Skin epidermis (tissue), 12 donors: ENCODE measurements at regions not wholly inside any gene's neighbourhood (a gene's known extent, or its start where the extent isn't known, plus 50 kb on each side); places are given as distances from the start of the nearest gene placed in this dataset.
"Not testable (repeated sequence)": the region's sequence is repeated elsewhere in the genome, so short reads cannot be mapped to it uniquely, and the experiment has no call there.

Experiments
- H3K27ac ChIP-seq, 21 experiments: fragments of 200-600 bp; sonication (generic) in 11 of 21; one replicate each; pipeline ENCODE4 v1.5.0; 2020; ENCODE audit warnings: mild to moderate bottlenecking in 3 of 21, inconsistent platforms in 2 of 21, moderate library complexity in 2 of 21
- H3K4me3 ChIP-seq, 7 experiments: fragments of 200-600 bp; sonication (generic) in 2 of 7; one replicate each; pipeline ENCODE4 v1.5.0; 2020; ENCODE audit warnings: inconsistent platforms in 2 of 7, mild to moderate bottlenecking in 2 of 7, moderate library complexity in 1 of 7

GRCh38 chr7:20514364-20514763, 101.1 kb upstream of the ABCB5 start:
- no peak overlapping the region for H3K4me3 ChIP-seq
- H3K27ac ChIP-seq, result no peak overlapping the region

GRCh38 chr7:20519645-20520044, 95.8 kb upstream of the ABCB5 start:
- Histone ChIP-seq H3K4me3 (no peak overlapping the region), H3K27ac (no peak overlapping the region)

- Histone ChIP-seq H3K4me3 (no peak overlapping the region), H3K27ac (no peak overlapping the region)
Observed at GRCh38 chr7:20520530-20520929, 94.9 kb upstream of the ABCB5 start.

DNA sequence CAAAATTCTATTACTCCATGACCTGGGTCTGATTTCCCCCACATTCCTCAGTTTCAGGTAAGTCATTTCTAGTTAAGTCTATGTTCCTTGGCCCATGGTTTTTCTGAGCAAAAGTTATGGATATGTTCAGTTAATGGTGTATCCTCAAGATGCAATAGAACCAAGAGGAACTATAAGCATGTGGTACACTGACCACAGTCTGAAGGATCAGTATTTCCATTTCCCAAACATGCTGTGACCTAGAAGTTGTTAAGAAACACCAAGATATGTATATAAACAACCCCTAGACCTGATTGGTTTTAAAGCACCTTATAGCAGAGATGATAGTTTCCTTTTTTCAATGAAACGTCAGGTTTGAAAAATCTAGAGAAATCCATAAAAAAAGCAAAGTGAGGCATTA, 94.2 kb upstream of the ABCB5 start:
- no peak overlapping the region for H3K27ac ChIP-seq
- no peak overlapping the region for H3K4me3 ChIP-seq

GRCh38 chr7:20529260-20529659, 86.2 kb upstream of the ABCB5 start:
- Histone ChIP-seq H3K27ac (no peak overlapping the region), H3K4me3 (no peak overlapping the region)

- H3K27ac ChIP-seq, result no peak overlapping the region
- no peak overlapping the region for H3K4me3 ChIP-seq
Observed at GRCh38 chr7:20532890-20533289, 82.6 kb upstream of the ABCB5 start.

GRCh38 chr7:20534543-20534942, 80.9 kb upstream of the ABCB5 start:
- no peak overlapping the region for H3K27ac ChIP-seq
- H3K4me3 ChIP-seq, result no peak overlapping the region

GRCh38 chr7:20535541-20535940, 79.9 kb upstream of the ABCB5 start:
- Histone ChIP-seq H3K27ac (no peak overlapping the region), H3K4me3 (no peak overlapping the region)

GRCh38 chr7:20539201-20539600, 76.3 kb upstream of the ABCB5 start:
- H3K27ac ChIP-seq, result no peak overlapping the region
- no peak overlapping the region for H3K4me3 ChIP-seq

DNA sequence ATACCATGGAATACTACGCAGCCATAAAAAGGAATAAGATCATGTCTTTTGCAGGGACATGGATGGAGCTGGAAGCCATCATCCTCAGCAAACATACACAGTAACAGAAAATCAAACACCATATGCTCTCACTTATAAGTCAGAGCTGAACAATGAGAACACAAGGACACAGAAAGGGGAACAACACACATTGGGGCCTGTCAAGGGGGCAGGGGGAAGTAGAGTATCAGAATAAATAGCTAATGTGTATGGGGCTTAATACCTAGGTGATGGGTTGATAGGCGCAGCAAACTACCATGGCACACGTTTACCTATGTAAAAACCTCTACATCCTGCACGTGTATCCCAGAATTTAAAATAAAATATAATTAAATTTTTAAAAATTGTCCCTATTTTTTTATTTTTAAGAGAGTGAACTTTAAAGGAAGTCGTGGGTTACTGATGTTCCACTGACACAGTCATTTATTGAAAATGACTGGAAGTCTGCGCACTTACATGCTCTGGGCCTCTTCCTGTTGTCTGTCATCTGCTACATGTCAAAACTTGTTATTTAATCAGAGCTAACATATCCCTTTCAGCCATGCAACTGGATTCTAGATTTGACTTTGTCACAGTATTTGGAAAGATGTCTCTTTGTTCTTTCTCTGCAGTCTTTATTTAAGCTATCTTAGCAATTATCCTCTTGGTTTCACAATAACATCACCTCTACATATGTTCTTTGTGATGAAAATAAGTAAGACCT, 73.7 kb upstream of the ABCB5 start:
- peak overlapping the region in 2 of 21 experiments; percentile 1 to 17 for H3K27ac ChIP-seq
- no peak overlapping the region for H3K4me3 ChIP-seq

GRCh38 chr7:20542594-20542993, 72.9 kb upstream of the ABCB5 start:
- no peak overlapping the region for H3K4me3 ChIP-seq
- peak overlapping the region in 2 of 21 experiments; percentile 1 to 17 for H3K27ac ChIP-seq

DNA sequence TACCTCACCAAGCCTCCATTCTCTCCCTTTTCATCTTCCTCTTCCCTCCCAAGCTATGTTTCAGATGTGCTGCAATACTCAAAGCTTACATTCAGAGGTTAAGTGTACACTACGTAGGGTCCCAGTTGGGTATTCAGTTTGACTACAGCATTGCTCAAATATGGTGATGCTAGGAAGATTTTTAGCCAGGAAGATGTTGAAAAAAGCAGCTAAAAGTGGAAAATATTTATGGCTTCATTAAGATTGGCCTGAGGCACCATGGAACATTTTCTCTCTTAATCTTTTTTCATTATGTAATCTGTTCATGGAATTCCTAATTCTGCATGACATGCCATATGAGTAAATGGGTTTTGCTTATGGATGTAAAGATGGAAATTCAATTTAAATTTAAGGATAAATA, 72.0 kb upstream of the ABCB5 start:
- Histone ChIP-seq H3K27ac (no peak overlapping the region), H3K4me3 (no peak overlapping the region)

DNA sequence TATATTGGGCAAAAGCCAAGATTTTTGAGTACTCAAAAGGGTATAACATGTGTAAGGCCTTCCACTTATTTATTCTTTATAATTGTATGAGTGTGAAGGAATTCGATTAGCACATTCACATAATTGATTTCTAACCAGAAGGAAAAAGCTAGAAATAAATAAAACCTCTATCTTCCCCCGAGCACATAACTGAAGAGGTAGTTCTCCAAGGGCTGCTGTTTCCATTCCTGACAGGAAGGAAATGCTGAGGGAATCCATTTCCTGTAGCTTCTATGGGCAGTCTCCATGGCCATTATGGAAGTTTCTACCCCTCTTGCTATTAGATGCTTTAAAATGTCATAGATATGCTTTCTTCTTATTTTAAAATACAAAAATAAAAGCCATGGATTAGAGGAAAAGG, 70.5 kb upstream of the ABCB5 start:
- H3K4me3 ChIP-seq, result no peak overlapping the region
- H3K27ac ChIP-seq, result no peak overlapping the region

- not testable (repeated sequence) for H3K4me3 ChIP-seq, H3K27ac ChIP-seq
Observed at GRCh38 chr7:20546958-20547357, 68.5 kb upstream of the ABCB5 start.

- no peak overlapping the region for H3K27ac ChIP-seq
- H3K4me3 ChIP-seq, result no peak overlapping the region
Observed at GRCh38 chr7:20554072-20554471, 61.4 kb upstream of the ABCB5 start.

GRCh38 chr7:20556091-20556490, 59.4 kb upstream of the ABCB5 start:
- no peak overlapping the region for H3K27ac ChIP-seq
- no peak overlapping the region for H3K4me3 ChIP-seq

DNA sequence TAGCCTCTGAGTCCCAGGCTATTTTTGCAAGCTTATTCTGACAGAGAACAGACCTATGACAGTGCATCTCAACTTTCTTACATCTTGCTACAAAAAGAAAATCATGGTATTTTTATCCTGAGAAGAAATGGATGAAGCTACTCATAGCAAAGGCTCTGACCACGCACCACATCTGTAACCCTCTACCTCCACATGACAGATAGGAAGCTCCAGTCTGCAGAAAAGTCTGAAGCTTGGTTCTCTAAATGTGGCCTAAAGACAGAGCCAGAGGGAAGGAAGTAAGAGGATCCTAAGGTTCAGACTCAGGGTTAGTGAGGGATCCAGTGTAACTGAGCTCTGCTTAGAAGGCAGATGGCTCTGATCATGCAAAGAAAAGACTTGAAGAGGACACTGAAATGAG, 58.4 kb upstream of the ABCB5 start:
- H3K4me3 ChIP-seq, result no peak overlapping the region
- H3K27ac ChIP-seq, result no peak overlapping the region

GRCh38 chr7:20558963-20559716, 56.3 kb upstream of the ABCB5 start:
- Histone ChIP-seq H3K27ac (no peak overlapping the region), H3K4me3 (no peak overlapping the region)

DNA sequence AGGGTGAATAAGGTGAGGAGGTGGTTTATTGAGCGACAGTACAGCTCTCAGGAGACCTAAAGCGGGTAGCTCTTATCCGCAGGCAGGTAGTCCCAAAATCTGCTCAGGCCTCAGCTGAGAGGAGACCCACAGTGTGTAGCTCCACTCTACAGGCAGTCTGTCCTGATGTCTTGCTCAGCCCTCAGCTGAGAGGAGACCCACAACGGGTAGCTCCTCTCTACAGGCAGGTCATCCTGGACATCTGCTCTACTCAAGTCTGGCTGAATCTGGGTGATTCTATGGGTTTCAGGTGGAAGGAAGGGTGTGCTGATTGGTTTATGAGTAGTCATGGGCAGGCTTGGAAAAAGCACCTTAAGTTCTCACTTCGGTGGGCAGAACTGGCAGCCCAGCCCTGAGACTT, 55.6 kb upstream of the ABCB5 start:
- no peak overlapping the region for H3K27ac ChIP-seq
- H3K4me3 ChIP-seq, result no peak overlapping the region

GRCh38 chr7:20560325-20561180, 54.9 kb upstream of the ABCB5 start:
- Histone ChIP-seq H3K27ac (no peak overlapping the region), H3K4me3 (no peak overlapping the region)

DNA sequence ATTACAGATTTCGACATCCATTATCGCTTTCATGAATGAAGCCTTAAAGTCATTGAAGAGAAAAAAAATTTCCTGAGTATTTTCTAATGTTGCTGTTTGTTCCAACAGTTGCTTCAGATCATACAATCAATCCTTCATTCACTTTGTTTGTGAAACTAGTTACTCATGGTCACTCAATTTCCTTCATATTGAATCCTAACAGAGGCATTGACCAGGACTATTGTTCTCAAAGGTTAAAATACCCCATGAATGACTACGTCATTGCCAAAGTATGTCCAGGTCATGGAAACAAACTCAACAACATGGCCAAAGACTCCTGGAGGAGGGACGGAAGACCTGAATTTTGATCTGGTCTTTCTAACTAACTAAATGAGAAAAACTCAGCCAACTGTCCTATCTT, 54.0 kb upstream of the ABCB5 start:
- Histone ChIP-seq H3K27ac (no peak overlapping the region), H3K4me3 (no peak overlapping the region)
